ENCODE measurements at regions not wholly inside any gene's neighbourhood (a gene's known extent, or its start where the extent isn't known, plus 50 kb on each side); places are given as distances from the start of the nearest gene placed in this dataset.

DNA sequence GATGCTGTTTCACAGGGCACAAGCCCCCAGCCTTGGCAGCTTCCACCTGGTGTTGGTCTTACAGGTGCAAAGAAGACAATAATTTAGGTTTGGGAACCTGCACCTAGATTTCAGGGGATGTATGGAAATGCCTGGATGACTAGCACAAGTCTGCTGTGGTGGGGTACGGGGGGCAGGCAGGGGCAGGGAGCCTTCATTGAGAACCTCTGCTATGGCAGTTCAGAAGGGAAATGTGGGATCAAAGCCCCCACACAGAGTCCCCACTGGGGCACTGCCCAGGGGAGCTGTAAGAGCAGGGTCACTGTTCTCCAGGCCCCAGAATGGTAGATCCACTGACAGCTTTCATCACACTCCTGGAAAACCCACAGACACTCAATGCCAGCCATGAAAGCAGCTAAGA is 686.5 kb downstream of the FAM181B start:
- ATAC-seq = no peak
- TF ChIP-seq ZNF70 (CRISPR knock-in tag; IDR thresholded peaks at IDR 0.05) (no peak), POU6F1 (CRISPR knock-in tag; IDR thresholded peaks at IDR 0.05; ENCODE audit: borderline replicate concordance, low read depth) (no peak), TOX (CRISPR knock-in tag; IDR thresholded peaks at IDR 0.05; ENCODE audit: borderline replicate concordance) (no peak), RARB (CRISPR knock-in tag; IDR thresholded peaks at IDR 0.05) (no peak), OSR1 (CRISPR knock-in tag; IDR thresholded peaks at IDR 0.05) (no peak), ZNF565 (CRISPR knock-in tag; conservative IDR thresholded peaks at IDR 0.05; ENCODE audit: low read depth) (no peak), PPARA (CRISPR knock-in tag; IDR thresholded peaks at IDR 0.05; ENCODE audit: borderline replicate concordance) (no peak), ZFP3 (CRISPR knock-in tag; IDR thresholded peaks at IDR 0.05) (no peak), ISL1 (CRISPR knock-in tag; IDR thresholded peaks at IDR 0.05) (no peak), ARNTL (CRISPR knock-in tag; IDR thresholded peaks at IDR 0.05; ENCODE audit: borderline replicate concordance, low read depth) (no peak), ZC3H10 (CRISPR knock-in tag; IDR thresholded peaks at IDR 0.05) (no peak), GLIS3 (CRISPR knock-in tag; IDR thresholded peaks at IDR 0.05) (no peak), ZFP30 (CRISPR knock-in tag; IDR thresholded peaks at IDR 0.05) (no peak), ESRRG (CRISPR knock-in tag; IDR thresholded peaks at IDR 0.05) (no peak), TCF4 (CRISPR knock-in tag; IDR thresholded peaks at IDR 0.05; ENCODE audit: borderline replicate concordance) (no peak)
- TF ChIP-seq, protein P1, sequence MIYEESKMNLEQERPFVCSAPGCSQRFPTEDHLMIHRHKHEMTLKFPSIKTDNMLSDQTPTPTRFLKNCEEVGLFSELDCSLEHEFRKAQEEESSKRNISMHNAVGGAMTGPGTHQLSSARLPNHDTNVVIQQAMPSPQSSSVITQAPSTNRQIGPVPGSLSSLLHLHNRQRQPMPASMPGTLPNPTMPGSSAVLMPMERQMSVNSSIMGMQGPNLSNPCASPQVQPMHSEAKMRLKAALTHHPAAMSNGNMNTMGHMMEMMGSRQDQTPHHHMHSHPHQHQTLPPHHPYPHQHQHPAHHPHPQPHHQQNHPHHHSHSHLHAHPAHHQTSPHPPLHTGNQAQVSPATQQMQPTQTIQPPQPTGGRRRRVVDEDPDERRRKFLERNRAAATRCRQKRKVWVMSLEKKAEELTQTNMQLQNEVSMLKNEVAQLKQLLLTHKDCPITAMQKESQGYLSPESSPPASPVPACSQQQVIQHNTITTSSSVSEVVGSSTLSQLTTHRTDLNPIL (CRISPR knock-in tag; IDR thresholded peaks at IDR 0.05; ENCODE audit: low read depth) = no peak
- TF ChIP-seq, protein P2, sequence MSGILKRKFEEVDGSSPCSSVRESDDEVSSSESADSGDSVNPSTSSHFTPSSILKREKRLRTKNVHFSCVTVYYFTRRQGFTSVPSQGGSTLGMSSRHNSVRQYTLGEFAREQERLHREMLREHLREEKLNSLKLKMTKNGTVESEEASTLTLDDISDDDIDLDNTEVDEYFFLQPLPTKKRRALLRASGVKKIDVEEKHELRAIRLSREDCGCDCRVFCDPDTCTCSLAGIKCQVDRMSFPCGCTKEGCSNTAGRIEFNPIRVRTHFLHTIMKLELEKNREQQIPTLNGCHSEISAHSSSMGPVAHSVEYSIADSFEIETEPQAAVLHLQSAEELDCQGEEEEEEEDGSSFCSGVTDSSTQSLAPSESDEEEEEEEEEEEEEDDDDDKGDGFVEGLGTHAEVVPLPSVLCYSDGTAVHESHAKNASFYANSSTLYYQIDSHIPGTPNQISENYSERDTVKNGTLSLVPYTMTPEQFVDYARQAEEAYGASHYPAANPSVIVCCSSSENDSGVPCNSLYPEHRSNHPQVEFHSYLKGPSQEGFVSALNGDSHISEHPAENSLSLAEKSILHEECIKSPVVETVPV (CRISPR knock-in tag; IDR thresholded peaks at IDR 0.05) = no peak
- TF ChIP-seq, protein P3, sequence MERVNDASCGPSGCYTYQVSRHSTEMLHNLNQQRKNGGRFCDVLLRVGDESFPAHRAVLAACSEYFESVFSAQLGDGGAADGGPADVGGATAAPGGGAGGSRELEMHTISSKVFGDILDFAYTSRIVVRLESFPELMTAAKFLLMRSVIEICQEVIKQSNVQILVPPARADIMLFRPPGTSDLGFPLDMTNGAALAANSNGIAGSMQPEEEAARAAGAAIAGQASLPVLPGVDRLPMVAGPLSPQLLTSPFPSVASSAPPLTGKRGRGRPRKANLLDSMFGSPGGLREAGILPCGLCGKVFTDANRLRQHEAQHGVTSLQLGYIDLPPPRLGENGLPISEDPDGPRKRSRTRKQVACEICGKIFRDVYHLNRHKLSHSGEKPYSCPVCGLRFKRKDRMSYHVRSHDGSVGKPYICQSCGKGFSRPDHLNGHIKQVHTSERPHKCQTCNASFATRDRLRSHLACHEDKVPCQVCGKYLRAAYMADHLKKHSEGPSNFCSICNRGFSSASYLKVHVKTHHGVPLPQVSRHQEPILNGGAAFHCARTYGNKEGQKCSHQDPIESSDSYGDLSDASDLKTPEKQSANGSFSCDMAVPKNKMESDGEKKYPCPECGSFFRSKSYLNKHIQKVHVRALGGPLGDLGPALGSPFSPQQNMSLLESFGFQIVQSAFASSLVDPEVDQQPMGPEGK (CRISPR knock-in tag; IDR thresholded peaks at IDR 0.05; ENCODE audit: borderline replicate concordance) = no peak

- no peak for TF ChIP-seq GLIS3 (CRISPR knock-in tag; IDR thresholded peaks at IDR 0.05)
- no peak for TF ChIP-seq SNAI2 (CRISPR knock-in tag; IDR thresholded peaks at IDR 0.05)
- TF ChIP-seq, protein P1 (CRISPR knock-in tag; IDR thresholded peaks at IDR 0.05; ENCODE audit: low read depth) = no peak
- TF ChIP-seq BACH2 (CRISPR knock-in tag; IDR thresholded peaks at IDR 0.05; ENCODE audit: borderline replicate concordance) = no peak
- no peak for TF ChIP-seq ZFP30 (CRISPR knock-in tag; IDR thresholded peaks at IDR 0.05)
- no peak for TF ChIP-seq TCF4 (CRISPR knock-in tag; IDR thresholded peaks at IDR 0.05; ENCODE audit: borderline replicate concordance)
- no peak for TF ChIP-seq ZNF70 (CRISPR knock-in tag; IDR thresholded peaks at IDR 0.05)
- no peak for TF ChIP-seq ZC3H10 (CRISPR knock-in tag; IDR thresholded peaks at IDR 0.05)
- no peak for TF ChIP-seq ZNF8 (CRISPR knock-in tag; IDR thresholded peaks at IDR 0.05)
- TF ChIP-seq OSR1 (CRISPR knock-in tag; IDR thresholded peaks at IDR 0.05) = no peak
- TF ChIP-seq POU6F1 (CRISPR knock-in tag; IDR thresholded peaks at IDR 0.05; ENCODE audit: borderline replicate concordance, low read depth) = no peak
- TF ChIP-seq, protein P3 (CRISPR knock-in tag; IDR thresholded peaks at IDR 0.05; ENCODE audit: borderline replicate concordance) = no peak
- TF ChIP-seq, protein P2 (CRISPR knock-in tag; IDR thresholded peaks at IDR 0.05) = no peak
- TF ChIP-seq RARB (CRISPR knock-in tag; IDR thresholded peaks at IDR 0.05) = no peak
- TF ChIP-seq PPARA (CRISPR knock-in tag; IDR thresholded peaks at IDR 0.05; ENCODE audit: borderline replicate concordance) = no peak
- no peak for TF ChIP-seq TOX (CRISPR knock-in tag; IDR thresholded peaks at IDR 0.05; ENCODE audit: borderline replicate concordance)
- no peak for TF ChIP-seq ZNF565 (CRISPR knock-in tag; conservative IDR thresholded peaks at IDR 0.05; ENCODE audit: low read depth)
- no peak for TF ChIP-seq ZFP3 (CRISPR knock-in tag; IDR thresholded peaks at IDR 0.05)
- no peak for ATAC-seq
Observed at GRCh38 chr11:82046778-82047177, 686.9 kb downstream of the FAM181B start.

All from SK-N-SH treated with all-trans-retinoic acid at 6 μM for 48 hours (cell line).